WTC11 (cell line): ENCODE measurements at regions not wholly inside any gene's neighbourhood (a gene's known extent, or its start where the extent isn't known, plus 50 kb on each side); places are given as distances from the start of the nearest gene placed in this dataset.

Experiments used
- ATAC-seq: fragments of 200-7000 bp; cut with Tn5 transposase; 2 replicates; pipeline ENCODE4 v1.10.0; 2021; ENCODE audit warnings: mild to moderate bottlenecking, moderate library complexity
- CTCF ChIA-PET: fragments of 300-600 bp; sonication (Branson Sonifier 250); formaldehyde crosslinking; loops from one replicate; lab custom pipeline; 2021; ENCODE audit warnings: antibody characterized with exemption; lab: Charles Lee
- POLR2A ChIA-PET: fragments of 350-600 bp; sonication (Branson Sonifier 250); formaldehyde crosslinking; loops from one replicate; lab custom pipeline; 2021; ENCODE audit warnings: antibody characterized with exemption; lab: Charles Lee
- DNase-seq: peaks from one replicate; pipeline ENCODE4 v3.0.0; 2021; ENCODE audit warnings: low spot score
- H3K27ac Mint-ChIP-seq: 2 replicates; pipeline ENCODE4 v1.8.0; 2021; ENCODE audit warnings: mixed read lengths
- H3K27me3 Mint-ChIP-seq: 2 replicates; pipeline ENCODE4 v1.8.0; 2021; ENCODE audit warnings: low read depth, mild to moderate bottlenecking, moderate library complexity, mixed read lengths
- H3K36me3 Mint-ChIP-seq: 2 replicates; pipeline ENCODE4 v1.8.0; 2021; ENCODE audit warnings: mixed read lengths
- H3K4me1 Mint-ChIP-seq: 2 replicates; pipeline ENCODE4 v1.8.0; 2022; ENCODE audit warnings: mixed read lengths
- H3K4me3 Mint-ChIP-seq: 2 replicates; pipeline ENCODE4 v1.8.0; 2021; ENCODE audit warnings: mild to moderate bottlenecking, moderate library complexity, mixed read lengths
- H3K9me3 Mint-ChIP-seq: 2 replicates; pipeline ENCODE4 v1.8.0; 2021; ENCODE audit warnings: mixed read lengths
- AFF4 ChIP-seq: sonication (generic); formaldehyde crosslinking; IDR thresholded peaks from 2 replicates; pipeline ENCODE4 v1.8.1; 2023; ENCODE audit warnings: mild to moderate bottlenecking, missing genetic modification reagents, borderline replicate concordance
- AR ChIP-seq: fragments of 250-450 bp; sonication (Bioruptor Pico); IDR thresholded peaks from 2 replicates; pipeline ENCODE4 v1.9.0; 2021; ENCODE audit warnings: mild to moderate bottlenecking
- CTCF ChIP-seq: fragments of 200-600 bp; IDR thresholded peaks from 2 replicates; pipeline ENCODE4 v1.8.0; 2022; ENCODE audit warnings: antibody characterized with exemption
- ETV6 ChIP-seq: sonication (generic); formaldehyde crosslinking; IDR thresholded peaks from 2 replicates; pipeline ENCODE4 v1.8.1; 2022; ENCODE audit warnings: mild to moderate bottlenecking, missing genetic modification reagents
- IRF1 ChIP-seq: sonication (generic); formaldehyde crosslinking; IDR thresholded peaks from 2 replicates; pipeline ENCODE4 v1.8.0; 2023; ENCODE audit warnings: missing genetic modification reagents
- IRF2 ChIP-seq: sonication (generic); formaldehyde crosslinking; IDR thresholded peaks from 2 replicates; pipeline ENCODE4 v1.8.0; 2022; ENCODE audit warnings: low read depth, missing genetic modification reagents, borderline replicate concordance
- MYBL2 ChIP-seq: sonication (generic); formaldehyde crosslinking; IDR thresholded peaks from 2 replicates; pipeline ENCODE4 v1.8.1; 2023; ENCODE audit warnings: mild to moderate bottlenecking, moderate library complexity, missing genetic modification reagents
- NR3C1 ChIP-seq: sonication (generic); formaldehyde crosslinking; conservative IDR thresholded peaks from 2 replicates; pipeline ENCODE4 v1.8.1; 2023; ENCODE audit warnings: low read depth, mild to moderate bottlenecking, missing genetic modification reagents
- RELA ChIP-seq: sonication (generic); formaldehyde crosslinking; IDR thresholded peaks from 2 replicates; pipeline ENCODE4 v1.8.1; 2022; ENCODE audit warnings: missing genetic modification reagents, mild to moderate bottlenecking, borderline replicate concordance
- RORB ChIP-seq: fragments of 250-450 bp; sonication (Bioruptor Pico); IDR thresholded peaks from 2 replicates; pipeline ENCODE4 v1.9.0; 2021; ENCODE audit warnings: mild to moderate bottlenecking
- SOX15 ChIP-seq: fragments of 250-450 bp; sonication (Bioruptor Pico); IDR thresholded peaks from 2 replicates; pipeline ENCODE4 v1.9.0; 2021; ENCODE audit warnings: mild to moderate bottlenecking
- TF ChIP-seq, protein P1 (sequence below): fragments of 250-450 bp; sonication (Bioruptor Pico); IDR thresholded peaks from 2 replicates; pipeline ENCODE4 v1.9.0; 2021; ENCODE audit warnings: mild to moderate bottlenecking, borderline replicate concordance
- TF ChIP-seq, protein P2 (sequence below): sonication (generic); formaldehyde crosslinking; IDR thresholded peaks from 2 replicates; pipeline ENCODE4 v1.8.0; 2022; ENCODE audit warnings: mild to moderate bottlenecking, missing genetic modification reagents
- TF ChIP-seq, protein P3 (sequence below): fragments of 250-450 bp; sonication (Bioruptor Pico); IDR thresholded peaks from 2 replicates; pipeline ENCODE4 v1.9.0; 2021; ENCODE audit warnings: moderate library complexity, mild to moderate bottlenecking, inconsistent platforms, borderline replicate concordance
- TF ChIP-seq, protein P4 (sequence below): sonication (generic); formaldehyde crosslinking; IDR thresholded peaks from 2 replicates; pipeline ENCODE4 v1.8.0; 2022; ENCODE audit warnings: mild to moderate bottlenecking, missing genetic modification reagents

- TF ChIP-seq, protein P1, sequence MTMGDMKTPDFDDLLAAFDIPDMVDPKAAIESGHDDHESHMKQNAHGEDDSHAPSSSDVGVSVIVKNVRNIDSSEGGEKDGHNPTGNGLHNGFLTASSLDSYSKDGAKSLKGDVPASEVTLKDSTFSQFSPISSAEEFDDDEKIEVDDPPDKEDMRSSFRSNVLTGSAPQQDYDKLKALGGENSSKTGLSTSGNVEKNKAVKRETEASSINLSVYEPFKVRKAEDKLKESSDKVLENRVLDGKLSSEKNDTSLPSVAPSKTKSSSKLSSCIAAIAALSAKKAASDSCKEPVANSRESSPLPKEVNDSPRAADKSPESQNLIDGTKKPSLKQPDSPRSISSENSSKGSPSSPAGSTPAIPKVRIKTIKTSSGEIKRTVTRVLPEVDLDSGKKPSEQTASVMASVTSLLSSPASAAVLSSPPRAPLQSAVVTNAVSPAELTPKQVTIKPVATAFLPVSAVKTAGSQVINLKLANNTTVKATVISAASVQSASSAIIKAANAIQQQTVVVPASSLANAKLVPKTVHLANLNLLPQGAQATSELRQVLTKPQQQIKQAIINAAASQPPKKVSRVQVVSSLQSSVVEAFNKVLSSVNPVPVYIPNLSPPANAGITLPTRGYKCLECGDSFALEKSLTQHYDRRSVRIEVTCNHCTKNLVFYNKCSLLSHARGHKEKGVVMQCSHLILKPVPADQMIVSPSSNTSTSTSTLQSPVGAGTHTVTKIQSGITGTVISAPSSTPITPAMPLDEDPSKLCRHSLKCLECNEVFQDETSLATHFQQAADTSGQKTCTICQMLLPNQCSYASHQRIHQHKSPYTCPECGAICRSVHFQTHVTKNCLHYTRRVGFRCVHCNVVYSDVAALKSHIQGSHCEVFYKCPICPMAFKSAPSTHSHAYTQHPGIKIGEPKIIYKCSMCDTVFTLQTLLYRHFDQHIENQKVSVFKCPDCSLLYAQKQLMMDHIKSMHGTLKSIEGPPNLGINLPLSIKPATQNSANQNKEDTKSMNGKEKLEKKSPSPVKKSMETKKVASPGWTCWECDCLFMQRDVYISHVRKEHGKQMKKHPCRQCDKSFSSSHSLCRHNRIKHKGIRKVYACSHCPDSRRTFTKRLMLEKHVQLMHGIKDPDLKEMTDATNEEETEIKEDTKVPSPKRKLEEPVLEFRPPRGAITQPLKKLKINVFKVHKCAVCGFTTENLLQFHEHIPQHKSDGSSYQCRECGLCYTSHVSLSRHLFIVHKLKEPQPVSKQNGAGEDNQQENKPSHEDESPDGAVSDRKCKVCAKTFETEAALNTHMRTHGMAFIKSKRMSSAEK = no peak
- no peak for TF ChIP-seq MYBL2 (CRISPR knock-in tag)
- no peak for TF ChIP-seq ETV6 (CRISPR knock-in tag)
- TF ChIP-seq, protein P2, sequence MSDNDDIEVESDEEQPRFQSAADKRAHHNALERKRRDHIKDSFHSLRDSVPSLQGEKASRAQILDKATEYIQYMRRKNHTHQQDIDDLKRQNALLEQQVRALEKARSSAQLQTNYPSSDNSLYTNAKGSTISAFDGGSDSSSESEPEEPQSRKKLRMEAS (CRISPR knock-in tag) = no peak
- no peak for TF ChIP-seq AFF4 (CRISPR knock-in tag)
- TF ChIP-seq RELA (CRISPR knock-in tag) = no peak
Measured at GRCh38 chr6:106033806-106034205, 52.3 kb upstream of the PRDM1 start (continued).

- DNase-seq = no peak
- CTCF ChIA-PET = no interaction called here
- POLR2A ChIA-PET = no interaction called here
- no peak overlapping the region for H3K4me3 Mint-ChIP-seq
- H3K4me1 Mint-ChIP-seq = peaks cover 20% of the 10 kb centered on the region
- 0 out of 2 replicates have a peak, but pooled peaks have one; percentile 16 for ATAC-seq
- H3K27me3 Mint-ChIP-seq = no peaks in the 10 kb centered on the region
- no peaks in the 10 kb centered on the region for H3K9me3 Mint-ChIP-seq
- no peak overlapping the region for H3K27ac Mint-ChIP-seq
- no peaks in the 10 kb centered on the region for H3K36me3 Mint-ChIP-seq
- TF ChIP-seq NR3C1 (CRISPR knock-in tag) (no peak), AR (no peak), RORB (CRISPR knock-in tag) (no peak), IRF2 (no peak), IRF1 (CRISPR knock-in tag) (no peak), SOX15 (CRISPR knock-in tag) (no peak), CTCF (no peak)
- TF ChIP-seq, protein P1 = no peak
- TF ChIP-seq, protein P3, sequence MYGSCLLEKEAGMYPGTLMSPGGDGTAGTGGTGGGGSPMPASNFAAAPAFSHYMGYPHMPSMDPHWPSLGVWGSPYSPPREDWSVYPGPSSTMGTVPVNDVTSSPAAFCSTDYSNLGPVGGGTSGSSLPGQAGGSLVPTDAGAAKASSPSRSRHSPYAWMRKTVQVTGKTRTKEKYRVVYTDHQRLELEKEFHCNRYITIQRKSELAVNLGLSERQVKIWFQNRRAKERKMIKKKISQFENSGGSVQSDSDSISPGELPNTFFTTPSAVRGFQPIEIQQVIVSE = no peak
- TF ChIP-seq, protein P4, sequence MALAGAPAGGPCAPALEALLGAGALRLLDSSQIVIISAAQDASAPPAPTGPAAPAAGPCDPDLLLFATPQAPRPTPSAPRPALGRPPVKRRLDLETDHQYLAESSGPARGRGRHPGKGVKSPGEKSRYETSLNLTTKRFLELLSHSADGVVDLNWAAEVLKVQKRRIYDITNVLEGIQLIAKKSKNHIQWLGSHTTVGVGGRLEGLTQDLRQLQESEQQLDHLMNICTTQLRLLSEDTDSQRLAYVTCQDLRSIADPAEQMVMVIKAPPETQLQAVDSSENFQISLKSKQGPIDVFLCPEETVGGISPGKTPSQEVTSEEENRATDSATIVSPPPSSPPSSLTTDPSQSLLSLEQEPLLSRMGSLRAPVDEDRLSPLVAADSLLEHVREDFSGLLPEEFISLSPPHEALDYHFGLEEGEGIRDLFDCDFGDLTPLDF (CRISPR knock-in tag) = no peak
Measured at GRCh38 chr6:106027758-106028157, 58.4 kb upstream of the PRDM1 start.
